ENCODE measurements at regions not wholly inside any gene's neighbourhood (a gene's known extent, or its start where the extent isn't known, plus 50 kb on each side); places are given as distances from the start of the nearest gene placed in this dataset.

DNA sequence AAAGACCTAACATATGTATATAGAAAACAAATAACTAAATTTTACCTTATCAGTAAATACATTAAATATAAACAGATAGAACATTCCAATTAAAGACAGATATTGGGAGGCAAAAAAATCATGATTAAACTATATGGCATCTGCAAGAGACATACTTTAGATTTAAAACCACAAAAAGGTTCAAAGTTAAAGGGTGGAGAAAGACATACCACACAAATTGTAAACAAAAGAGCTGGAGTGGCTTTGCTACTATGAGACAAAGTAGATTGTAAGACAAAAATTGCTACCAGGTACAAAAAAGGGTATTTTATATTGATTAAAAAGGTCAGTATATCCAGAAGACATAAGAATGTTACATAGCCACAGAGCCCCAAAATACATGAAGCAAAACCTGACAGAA is 200.2 kb downstream of the KCNRG start:
- TF ChIP-seq CTCF (conservative IDR thresholded peaks at IDR 0.05; ENCODE audit: low read depth, low read length) (no peak), EZH2 (IDR thresholded peaks at IDR 0.05; ENCODE audit: borderline replicate concordance, low read depth, low read length, poor library complexity, severe bottlenecking) (no peak)
